IMR-90 (cell line): ENCODE measurements at regions not wholly inside any gene's neighbourhood (a gene's known extent, or its start where the extent isn't known, plus 50 kb on each side); places are given as distances from the start of the nearest gene placed in this dataset.

Source experiments
- CEBPB ChIP-seq: IDR thresholded peaks from 2 replicates; pipeline ENCODE4 v1.6.1; 2012; ENCODE audit warnings: low read depth, low read length, improper control_type of control experiment
- CHD1 ChIP-seq: IDR thresholded peaks from 2 replicates; pipeline ENCODE4 v1.6.1; 2012; ENCODE audit warnings: low read depth, low read length, improper control_type of control experiment
- FOS ChIP-seq: fragments of 150-350 bp; IDR thresholded peaks from 2 replicates; pipeline ENCODE4 v1.6.1; 2016; ENCODE audit warnings: low read depth, low read length
- MAFK ChIP-seq: IDR thresholded peaks from 2 replicates; pipeline ENCODE4 v1.6.1; 2012; ENCODE audit warnings: low read depth, low read length, improper control_type of control experiment
- MAZ ChIP-seq: IDR thresholded peaks from 2 replicates; pipeline ENCODE4 v1.6.1; 2012; ENCODE audit warnings: low read depth, mild to moderate bottlenecking, low read length, improper control_type of control experiment, moderate library complexity, borderline replicate concordance
- MXI1 ChIP-seq: IDR thresholded peaks from 2 replicates; pipeline ENCODE4 v1.6.1; 2012; ENCODE audit warnings: low read depth, mild to moderate bottlenecking, low read length, moderate library complexity, borderline replicate concordance
- POLR2A ChIP-seq: IDR thresholded peaks from 2 replicates; pipeline ENCODE4 v1.6.1; 2012; ENCODE audit warnings: mild to moderate bottlenecking, low read depth, low read length
- RFX5 ChIP-seq: IDR thresholded peaks from 2 replicates; pipeline ENCODE4 v1.8.0; 2012; ENCODE audit warnings: low read depth, mild to moderate bottlenecking, low read length, moderate library complexity
- TF ChIP-seq, protein P1 (sequence below): conservative IDR thresholded peaks from 2 replicates; pipeline ENCODE4 v1.5.1; 2012; ENCODE audit warnings: mild to moderate bottlenecking, low read depth, low read length, improper control_type of control experiment

DNA sequence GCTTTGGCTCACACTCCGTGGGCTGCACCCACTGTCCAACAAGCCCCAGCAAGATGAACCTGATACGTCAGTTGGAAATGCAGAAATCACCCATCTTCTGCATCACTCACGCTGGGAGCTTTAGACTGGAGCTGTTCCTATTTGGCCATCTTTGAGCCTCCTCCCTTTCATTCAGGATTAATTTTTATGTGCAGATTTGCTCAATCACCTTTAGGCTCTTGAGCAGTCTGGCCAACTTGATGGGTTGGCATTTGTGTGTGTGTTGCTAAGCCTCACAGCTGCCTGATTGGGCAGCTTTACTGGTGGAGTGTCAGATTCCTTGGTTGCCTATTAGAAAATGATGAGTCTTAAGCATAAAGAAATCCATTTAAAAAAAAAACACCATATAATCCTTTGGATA, 236.1 kb downstream of the KIF20B start:
- TF ChIP-seq MAFK, result no peak
- TF ChIP-seq, protein P1, sequence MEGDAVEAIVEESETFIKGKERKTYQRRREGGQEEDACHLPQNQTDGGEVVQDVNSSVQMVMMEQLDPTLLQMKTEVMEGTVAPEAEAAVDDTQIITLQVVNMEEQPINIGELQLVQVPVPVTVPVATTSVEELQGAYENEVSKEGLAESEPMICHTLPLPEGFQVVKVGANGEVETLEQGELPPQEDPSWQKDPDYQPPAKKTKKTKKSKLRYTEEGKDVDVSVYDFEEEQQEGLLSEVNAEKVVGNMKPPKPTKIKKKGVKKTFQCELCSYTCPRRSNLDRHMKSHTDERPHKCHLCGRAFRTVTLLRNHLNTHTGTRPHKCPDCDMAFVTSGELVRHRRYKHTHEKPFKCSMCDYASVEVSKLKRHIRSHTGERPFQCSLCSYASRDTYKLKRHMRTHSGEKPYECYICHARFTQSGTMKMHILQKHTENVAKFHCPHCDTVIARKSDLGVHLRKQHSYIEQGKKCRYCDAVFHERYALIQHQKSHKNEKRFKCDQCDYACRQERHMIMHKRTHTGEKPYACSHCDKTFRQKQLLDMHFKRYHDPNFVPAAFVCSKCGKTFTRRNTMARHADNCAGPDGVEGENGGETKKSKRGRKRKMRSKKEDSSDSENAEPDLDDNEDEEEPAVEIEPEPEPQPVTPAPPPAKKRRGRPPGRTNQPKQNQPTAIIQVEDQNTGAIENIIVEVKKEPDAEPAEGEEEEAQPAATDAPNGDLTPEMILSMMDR, result no peak
- TF ChIP-seq POLR2A, result no peak
- TF ChIP-seq FOS, result no peak
- no peak for TF ChIP-seq MXI1
- TF ChIP-seq MAZ, result no peak
- no peak for TF ChIP-seq RFX5
- TF ChIP-seq CEBPB, result no peak
- TF ChIP-seq CHD1, result no peak
